T-helper 2 cell treated with Interferon-gamma antibody and Interleukin-4, amounts not matched to agents 5 μg/mL and 100 μg/mL, for 36 hours (primary cell): ENCODE measurements at regions not wholly inside any gene's neighbourhood (a gene's known extent, or its start where the extent isn't known, plus 50 kb on each side); places are given as distances from the start of the nearest gene placed in this dataset.

Experiments
- DNase-seq: peaks from one replicate; pipeline ENCODE4 v3.0.0; 2021; ENCODE audit warnings: low spot score
- H3K27ac Mint-ChIP-seq: one replicate; pipeline ENCODE4 v1.8.0; 2021; ENCODE audit warnings: mild to moderate bottlenecking, mixed read lengths
- H3K27me3 Mint-ChIP-seq: one replicate; pipeline ENCODE4 v1.8.0; 2021; ENCODE audit warnings: low read depth, mixed read lengths
- H3K36me3 Mint-ChIP-seq: one replicate; pipeline ENCODE4 v1.8.0; 2021; ENCODE audit warnings: low read depth, mixed read lengths
- H3K4me1 Mint-ChIP-seq: one replicate; pipeline ENCODE4 v1.8.0; 2021; ENCODE audit warnings: low read depth, mixed read lengths
- H3K4me3 Mint-ChIP-seq: one replicate; pipeline ENCODE4 v1.8.0; 2022; ENCODE audit warnings: mild to moderate bottlenecking, moderate library complexity, mixed read lengths
- H3K9me3 Mint-ChIP-seq: one replicate; pipeline ENCODE4 v1.8.0; 2021; ENCODE audit warnings: mixed read lengths

DNA sequence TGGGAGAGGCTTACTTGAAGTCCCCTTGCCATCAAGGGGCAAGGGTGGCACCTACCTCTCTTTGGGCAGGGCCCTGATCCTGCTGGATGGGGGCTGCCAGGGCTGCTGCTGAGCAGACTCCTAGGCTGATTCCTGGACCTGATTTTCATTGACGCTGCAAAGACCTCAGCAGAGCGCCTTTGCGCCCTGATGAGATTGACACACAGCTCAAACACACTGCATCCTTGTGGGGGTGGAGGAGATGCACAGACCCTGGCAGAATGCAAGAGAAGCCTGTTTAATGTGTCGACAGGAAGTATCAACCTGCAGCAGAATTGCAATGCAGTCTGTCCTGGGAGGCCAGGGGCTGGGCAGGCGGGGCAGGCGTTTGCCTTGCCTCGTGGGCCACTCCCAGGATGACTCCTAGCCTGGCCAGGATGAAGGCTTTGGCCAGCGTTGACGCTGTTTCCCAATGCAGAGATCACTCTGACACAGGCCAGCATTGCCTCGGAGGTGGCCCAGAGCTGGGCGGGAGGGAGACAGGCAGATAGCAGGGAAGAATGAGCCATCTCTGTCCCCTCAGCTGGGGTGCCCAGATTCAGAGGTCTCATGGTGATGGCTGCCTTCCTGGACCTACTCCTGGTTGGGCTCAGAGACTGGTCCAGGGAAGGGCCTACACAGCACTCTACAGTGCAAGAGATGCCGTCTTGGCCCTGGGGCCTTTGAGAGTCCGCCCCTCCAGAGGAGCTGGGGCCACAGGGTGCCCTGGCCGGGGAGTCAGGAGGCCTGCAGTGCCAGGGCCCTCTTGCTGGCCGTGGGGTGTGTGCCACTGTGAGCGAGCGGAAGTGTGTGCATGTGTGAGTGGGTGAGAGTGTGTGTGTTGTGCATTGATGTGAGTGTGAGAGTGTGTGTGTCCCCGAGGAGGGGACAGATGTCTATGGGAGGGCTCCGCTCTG lies 108.3 kb downstream of the KIF26A start:
- Mint-ChIP-seq H3K9me3 (no peaks in the 10 kb centered on the region), H3K27me3 (no peaks in the 10 kb centered on the region), H3K27ac (no peak overlapping the region), H3K4me1 (no peaks in the 10 kb centered on the region), H3K36me3 (no peaks in the 10 kb centered on the region), H3K4me3 (no peak overlapping the region)
- DNase-seq, result no peak

DNA sequence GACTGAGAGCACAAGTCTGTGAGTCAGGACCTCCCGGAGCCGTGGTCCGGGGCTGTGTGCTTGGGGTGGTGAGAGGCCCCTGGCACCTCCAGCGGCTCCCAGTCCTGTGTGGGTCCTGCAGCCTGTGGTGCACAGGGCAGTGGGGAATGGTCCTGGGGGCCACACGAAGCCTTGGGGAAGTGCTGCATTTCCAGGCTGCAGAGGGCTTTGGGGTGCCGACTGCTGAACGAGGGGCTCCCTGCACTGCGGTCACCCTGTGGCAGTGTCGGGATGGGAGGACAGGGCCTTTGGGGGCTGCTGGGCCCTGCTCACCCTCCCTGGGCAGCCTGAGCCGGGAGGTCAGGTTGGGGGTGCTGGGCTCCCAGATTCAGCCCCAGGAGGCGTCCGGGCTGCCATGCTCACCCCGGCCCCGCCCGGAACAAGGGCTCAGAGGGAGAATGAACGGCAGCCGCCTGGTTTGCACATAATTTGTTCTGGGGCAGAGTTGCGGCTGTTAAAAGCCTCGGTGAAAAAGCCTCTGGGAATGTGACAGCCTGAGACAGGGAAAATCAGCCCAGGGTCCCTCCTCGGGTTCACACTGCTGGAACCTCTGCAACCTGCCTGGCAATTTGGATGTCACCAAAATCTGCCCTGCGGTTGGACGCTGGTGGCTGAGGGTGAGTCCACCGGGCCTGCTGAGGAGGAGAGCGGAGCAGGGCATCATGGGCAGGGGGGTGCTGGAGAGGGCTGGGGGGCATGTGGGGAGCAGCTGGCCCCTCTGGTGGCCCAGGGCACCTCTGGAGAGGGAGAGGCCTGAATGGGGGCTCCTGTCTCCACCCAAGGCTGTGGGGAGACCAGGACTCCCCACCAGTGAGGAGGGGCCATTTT lies 109.2 kb downstream of the KIF26A start:
- no peak for DNase-seq
- Mint-ChIP-seq H3K9me3 (peaks cover 3% of the 10 kb centered on the region), H3K4me3 (no peak overlapping the region), H3K27ac (no peak overlapping the region), H3K36me3 (no peaks in the 10 kb centered on the region), H3K27me3 (no peaks in the 10 kb centered on the region), H3K4me1 (no peaks in the 10 kb centered on the region)

DNA sequence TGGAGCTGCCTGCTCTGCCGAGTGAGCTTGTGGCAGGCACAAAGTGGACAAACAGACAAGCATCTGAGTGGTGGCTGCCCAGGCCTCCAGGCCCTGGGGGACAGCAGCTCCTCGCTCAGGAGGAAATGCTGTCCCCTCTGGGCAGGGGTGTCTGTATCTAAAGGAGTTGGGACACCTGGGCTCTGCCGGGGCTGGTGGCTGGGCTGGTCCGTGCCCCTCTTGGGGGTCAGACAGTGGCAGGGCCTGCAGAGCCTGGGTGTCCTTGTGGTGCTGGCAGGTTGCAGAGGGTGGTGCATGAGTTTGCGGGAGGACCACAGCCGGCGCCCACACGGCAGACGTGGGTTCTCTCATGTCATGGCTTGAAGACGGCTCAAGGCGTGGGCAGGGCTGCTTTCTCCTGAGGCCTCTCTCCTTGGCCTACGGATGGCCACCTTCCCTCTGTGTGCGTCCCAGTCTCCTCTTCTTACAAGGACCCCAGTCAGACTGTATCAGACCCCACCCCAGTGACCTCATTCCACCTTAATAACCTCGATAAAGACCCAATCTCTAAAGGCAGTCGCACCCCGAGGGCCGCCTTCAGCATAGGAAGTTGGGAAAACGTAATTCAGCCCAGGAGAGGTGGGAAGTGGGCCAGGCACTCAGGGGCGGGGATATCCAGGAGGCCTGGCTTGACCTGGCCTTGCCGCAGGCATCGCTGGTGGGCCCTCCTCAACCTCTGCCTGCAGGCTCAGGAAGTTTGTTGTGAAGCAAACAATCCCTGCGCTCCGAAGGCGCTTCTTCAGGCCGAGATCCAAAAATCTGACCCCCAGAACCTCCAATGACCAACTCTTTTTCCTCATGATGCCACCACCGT lies 110.0 kb downstream of the KIF26A start:
- Mint-ChIP-seq H3K36me3 (no peaks in the 10 kb centered on the region), H3K9me3 (peaks cover 6% of the 10 kb centered on the region), H3K27ac (no peak overlapping the region), H3K27me3 (no peaks in the 10 kb centered on the region), H3K4me1 (no peaks in the 10 kb centered on the region), H3K4me3 (no peak overlapping the region)
- DNase-seq, result no peak

DNA sequence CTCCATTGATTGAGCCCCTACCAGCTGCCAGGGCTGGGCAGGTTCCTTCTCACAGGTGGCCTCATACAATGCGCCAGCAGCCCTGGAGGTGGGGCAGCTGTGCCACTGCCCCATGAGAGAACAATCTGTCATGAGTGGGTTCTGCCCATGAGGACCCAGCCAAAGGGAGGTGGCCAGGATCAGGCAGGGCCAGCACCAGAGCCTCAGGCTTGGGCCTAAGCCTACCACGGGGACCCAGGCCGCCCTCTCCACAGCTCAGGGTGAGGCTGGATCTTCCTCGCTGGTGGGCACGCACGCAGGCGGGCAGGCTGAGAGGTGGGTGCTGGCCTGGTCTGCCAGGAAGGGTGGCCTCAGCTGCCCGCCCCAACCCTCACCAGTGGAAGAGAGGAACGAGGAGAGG lies 110.7 kb downstream of the KIF26A start:
- no peaks in the 10 kb centered on the region for H3K36me3 Mint-ChIP-seq
- H3K27ac Mint-ChIP-seq, result no peak overlapping the region
- no peaks in the 10 kb centered on the region for H3K27me3 Mint-ChIP-seq
- no peak for DNase-seq
- peaks cover 6% of the 10 kb centered on the region for H3K9me3 Mint-ChIP-seq
- H3K4me1 Mint-ChIP-seq, result no peaks in the 10 kb centered on the region
- H3K4me3 Mint-ChIP-seq, result no peak overlapping the region

DNA sequence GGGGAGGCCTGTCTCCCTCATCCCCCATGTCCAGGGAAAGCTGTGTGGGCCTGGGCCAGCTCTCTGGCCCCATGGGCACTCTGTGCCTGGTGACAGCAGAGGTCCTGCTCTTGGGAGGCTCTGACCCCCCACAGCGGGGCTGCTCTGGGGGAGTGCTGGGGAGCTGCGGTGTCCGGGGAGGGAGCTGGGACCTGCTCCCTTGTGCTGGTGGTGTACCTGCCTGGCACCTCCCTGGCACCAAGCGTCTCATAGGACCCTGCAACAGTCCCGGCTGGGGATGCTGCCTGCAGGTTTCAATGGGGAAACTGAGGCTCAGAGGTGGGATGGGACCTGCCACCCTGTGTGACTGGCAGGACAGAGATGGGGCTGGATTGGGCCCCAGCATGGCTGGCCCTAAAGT lies 111.3 kb downstream of the KIF26A start:
- Mint-ChIP-seq H3K4me1 (no peaks in the 10 kb centered on the region), H3K27me3 (no peaks in the 10 kb centered on the region), H3K9me3 (peaks cover 6% of the 10 kb centered on the region), H3K36me3 (no peaks in the 10 kb centered on the region), H3K27ac (no peak overlapping the region), H3K4me3 (no peak overlapping the region)
- no peak for DNase-seq

DNA sequence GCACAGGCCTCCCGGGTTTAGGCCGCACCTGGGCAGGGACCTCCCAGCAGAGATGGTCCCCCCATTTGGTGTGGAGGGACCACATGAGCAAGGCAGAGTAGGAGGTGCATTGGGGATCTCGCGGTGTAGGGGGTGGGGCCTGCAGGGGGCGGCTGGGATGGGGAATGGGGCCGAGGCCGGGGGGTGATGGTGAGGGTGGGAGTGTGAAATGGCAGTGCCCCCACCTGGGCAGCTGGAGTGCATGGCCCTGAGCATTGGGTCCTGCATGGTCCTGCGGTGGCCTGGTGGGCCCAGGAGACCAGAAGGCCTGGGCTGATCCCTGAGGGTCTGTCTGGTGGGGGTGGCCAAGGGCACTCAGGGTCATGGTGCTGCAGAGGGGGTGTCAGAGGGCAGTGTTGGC lies 111.8 kb downstream of the KIF26A start:
- H3K9me3 Mint-ChIP-seq, result peaks cover 6% of the 10 kb centered on the region
- no peak for DNase-seq
- H3K4me1 Mint-ChIP-seq, result no peaks in the 10 kb centered on the region
- no peaks in the 10 kb centered on the region for H3K36me3 Mint-ChIP-seq
- H3K4me3 Mint-ChIP-seq, result no peak overlapping the region
- no peaks in the 10 kb centered on the region for H3K27me3 Mint-ChIP-seq
- no peak overlapping the region for H3K27ac Mint-ChIP-seq

DNA sequence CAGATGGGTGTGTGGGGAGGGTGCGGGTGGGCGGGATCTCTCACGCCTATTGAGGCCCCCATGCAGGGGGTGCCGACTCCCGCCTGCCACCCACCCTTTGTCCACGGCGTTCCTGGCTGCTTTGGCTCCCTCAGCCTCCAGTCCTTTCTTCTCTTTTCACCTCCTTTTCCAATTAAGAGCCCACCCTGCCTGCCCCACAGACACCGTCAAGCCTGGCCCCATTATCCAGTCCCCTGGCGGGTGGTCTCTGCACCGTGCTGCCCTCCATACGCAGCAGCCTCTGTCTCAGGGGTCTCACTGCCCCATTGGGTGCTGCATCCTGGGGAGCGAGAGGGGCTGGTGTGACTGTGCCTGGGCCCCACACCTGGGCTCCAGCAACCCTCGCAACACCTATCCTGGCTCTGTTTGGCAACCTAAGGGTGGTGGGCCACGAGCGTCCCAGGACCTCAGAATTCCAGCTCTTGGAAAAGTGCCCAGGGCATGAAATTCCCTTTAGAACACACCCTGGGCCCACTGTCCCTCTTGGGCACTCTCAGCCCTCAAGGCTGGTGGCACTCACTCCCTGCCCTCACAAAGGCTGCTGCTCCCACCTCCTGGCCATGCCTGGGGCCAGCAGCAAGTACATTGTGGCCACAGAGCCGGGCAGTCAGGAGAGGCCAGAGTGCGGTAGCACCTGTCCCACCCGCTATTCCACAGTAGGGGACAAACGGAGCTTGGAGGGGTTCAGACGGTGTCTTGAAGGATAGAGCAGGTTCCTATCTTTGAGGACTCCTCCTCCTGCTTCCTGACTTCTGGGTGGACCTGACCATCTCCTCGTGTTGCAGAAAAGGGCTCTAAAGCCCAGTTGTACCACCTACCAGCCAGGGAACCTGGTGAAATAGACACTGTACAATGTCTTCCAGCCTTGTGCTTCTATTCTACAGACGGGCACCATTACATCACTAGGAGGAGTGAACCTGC lies 114.1 kb downstream of the KIF26A start:
- no peak for DNase-seq
- Mint-ChIP-seq H3K27me3 (peaks cover 2% of the 10 kb centered on the region), H3K9me3 (peaks cover 6% of the 10 kb centered on the region), H3K4me1 (no peaks in the 10 kb centered on the region), H3K36me3 (no peaks in the 10 kb centered on the region), H3K4me3 (no peak overlapping the region), H3K27ac (no peak overlapping the region)

DNA sequence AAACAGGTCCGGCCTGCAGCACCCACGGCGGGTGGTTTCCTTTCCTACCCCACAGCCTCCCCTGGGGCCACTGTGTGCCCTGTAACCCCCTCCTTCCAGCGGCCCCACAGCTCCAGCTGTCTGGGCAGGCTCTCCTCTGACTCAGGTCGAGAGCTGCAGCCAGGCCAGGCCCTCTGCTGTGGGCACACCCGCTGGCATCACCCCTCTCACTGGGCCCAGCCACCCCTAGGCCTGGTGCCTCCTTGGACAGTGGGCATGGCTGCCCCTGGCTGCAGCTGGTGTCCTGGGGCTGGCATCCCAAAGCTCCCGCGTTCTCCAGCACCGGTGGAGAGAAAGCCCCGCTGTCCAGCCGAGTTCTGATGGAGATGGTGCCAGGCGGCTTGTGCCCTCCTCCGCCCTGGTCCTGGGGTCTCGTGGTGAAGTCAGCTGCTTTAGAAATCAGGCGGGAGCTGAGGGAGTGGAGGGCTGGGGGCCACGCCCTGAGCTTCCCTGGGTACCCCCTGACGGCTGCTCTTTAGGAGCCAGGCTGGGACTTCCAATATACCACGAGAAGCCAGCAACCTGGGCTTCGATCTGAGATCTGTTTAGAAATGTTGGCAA lies 114.9 kb downstream of the KIF26A start:
- H3K4me1 Mint-ChIP-seq, result no peaks in the 10 kb centered on the region
- H3K27ac Mint-ChIP-seq, result no peak overlapping the region
- DNase-seq, result no peak
- no peaks in the 10 kb centered on the region for H3K36me3 Mint-ChIP-seq
- no peak overlapping the region for H3K4me3 Mint-ChIP-seq
- peaks cover 6% of the 10 kb centered on the region for H3K9me3 Mint-ChIP-seq
- H3K27me3 Mint-ChIP-seq, result peaks cover 7% of the 10 kb centered on the region

DNA sequence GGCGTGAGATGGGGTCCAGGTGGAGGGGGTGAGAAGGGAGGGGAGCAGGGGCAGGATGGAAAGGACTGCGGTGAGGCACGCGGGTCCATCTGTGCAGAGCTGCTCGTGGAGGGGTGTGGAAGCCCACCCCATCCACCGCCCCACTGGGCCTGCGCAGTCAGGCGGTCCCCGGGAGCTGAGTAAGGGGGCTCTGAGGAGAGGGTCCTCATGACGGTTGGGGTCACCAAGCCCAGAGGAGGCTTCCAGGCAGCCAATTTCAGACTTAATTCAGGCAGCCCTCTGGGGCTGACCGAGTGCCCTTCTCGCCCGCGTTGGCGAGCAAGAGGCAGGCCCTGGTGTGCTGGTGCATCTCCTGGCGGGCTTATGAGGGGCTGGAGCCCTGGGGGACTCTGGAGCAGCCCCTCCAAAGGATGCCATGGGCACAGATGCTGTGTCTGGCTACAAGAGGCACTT lies 115.5 kb downstream of the KIF26A start:
- no peak overlapping the region for H3K27ac Mint-ChIP-seq
- no peak overlapping the region for H3K4me3 Mint-ChIP-seq
- peaks cover 6% of the 10 kb centered on the region for H3K9me3 Mint-ChIP-seq
- H3K27me3 Mint-ChIP-seq, result peaks cover 7% of the 10 kb centered on the region
- no peaks in the 10 kb centered on the region for H3K4me1 Mint-ChIP-seq
- H3K36me3 Mint-ChIP-seq, result no peaks in the 10 kb centered on the region
- DNase-seq, result no peak

DNA sequence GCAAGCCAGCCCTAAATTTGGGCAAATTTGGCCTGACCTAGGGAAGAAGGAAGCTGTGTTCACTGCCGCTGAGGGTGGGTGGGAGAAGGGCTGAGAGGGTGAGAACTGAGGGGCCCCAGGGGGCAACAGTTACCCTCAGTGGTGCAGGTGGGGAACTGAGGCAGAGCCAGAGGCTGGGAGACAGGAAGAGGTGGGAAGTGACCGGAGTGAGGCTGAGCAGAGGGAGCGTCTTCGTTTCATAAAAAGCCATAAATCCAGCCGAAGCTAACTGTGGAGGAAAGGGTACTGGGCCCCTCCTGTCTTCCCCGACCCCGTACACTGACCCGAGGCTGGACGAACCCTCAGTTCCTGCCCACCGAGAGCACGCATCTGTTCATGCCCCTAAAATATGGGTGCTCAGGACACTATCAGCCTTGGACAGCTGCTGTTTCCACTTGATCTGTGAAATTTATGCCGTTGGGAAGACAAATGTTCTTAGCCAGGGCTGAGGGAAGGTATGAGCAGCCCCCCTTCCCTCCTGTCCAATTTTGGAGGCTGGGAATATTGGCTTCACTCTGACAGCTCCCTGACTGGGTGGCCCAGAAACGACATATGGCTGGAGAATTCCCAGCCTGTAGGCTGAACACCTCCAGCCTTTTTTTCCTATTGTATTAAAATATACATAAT lies 116.5 kb downstream of the KIF26A start:
- no peak overlapping the region for H3K4me3 Mint-ChIP-seq
- no peak overlapping the region for H3K27ac Mint-ChIP-seq
- H3K36me3 Mint-ChIP-seq, result no peaks in the 10 kb centered on the region
- DNase-seq, result no peak
- peaks cover 7% of the 10 kb centered on the region for H3K27me3 Mint-ChIP-seq
- peaks cover 6% of the 10 kb centered on the region for H3K9me3 Mint-ChIP-seq
- no peaks in the 10 kb centered on the region for H3K4me1 Mint-ChIP-seq

DNA sequence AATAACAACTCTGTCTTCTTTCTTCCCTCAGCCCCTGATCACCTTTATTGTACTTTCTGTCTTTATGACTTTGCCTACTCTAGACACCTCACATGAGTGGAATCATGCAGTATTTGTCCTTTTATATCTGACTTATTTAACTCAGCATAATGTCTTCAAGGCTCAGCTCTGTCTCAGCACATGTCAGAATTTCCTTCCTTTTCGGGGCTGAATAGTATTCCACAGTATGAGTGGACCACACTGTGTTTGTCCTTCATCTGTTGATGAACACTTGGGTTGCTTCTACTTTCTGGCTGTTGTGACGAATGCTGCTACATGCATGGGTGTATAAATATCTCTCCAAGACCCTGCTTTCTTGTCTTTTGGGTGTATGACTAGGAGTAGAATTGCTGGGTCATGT lies 117.6 kb downstream of the KIF26A start:
- H3K4me1 Mint-ChIP-seq, result no peaks in the 10 kb centered on the region

More for the DNA sequence above, 117.6 kb downstream of the KIF26A start:
- no peak for DNase-seq
- Mint-ChIP-seq H3K9me3 (peaks cover 6% of the 10 kb centered on the region), H3K4me3 (no peak overlapping the region), H3K36me3 (no peaks in the 10 kb centered on the region), H3K27ac (no peak overlapping the region), H3K27me3 (peaks cover 7% of the 10 kb centered on the region)
